Endothelial cell of umbilical vein (primary cell): ENCODE measurements at regions not wholly inside any gene's neighbourhood (a gene's known extent, or its start where the extent isn't known, plus 50 kb on each side); places are given as distances from the start of the nearest gene placed in this dataset.

ENCODE experiments used
- EZH2 ChIP-seq: IDR thresholded peaks from 2 replicates; pipeline ENCODE4 v1.6.1; 2012; ENCODE audit warnings: borderline replicate concordance, low read depth, mild to moderate bottlenecking, moderate library complexity, low read length, inconsistent platforms; ENCODE audit not compliant: severe bottlenecking
- TF ChIP-seq, protein P1 (sequence below): IDR thresholded peaks from 2 replicates; pipeline ENCODE4 v1.6.1; 2011; ENCODE audit not compliant: insufficient read depth, insufficient read length
- TF ChIP-seq, protein P2 (sequence below), 2 donors: IDR thresholded peaks; 1 replicate in 1 of 2; 2 replicates in 1 of 2; pipeline ENCODE4 v1.5.1; 2011; ENCODE audit warnings: low read length in 2 of 2, mild to moderate bottlenecking in 2 of 2, moderate library complexity in 2 of 2, control low read depth in 1 of 2, inconsistent platforms in 1 of 2, low read depth in 1 of 2; ENCODE audit not compliant: insufficient read depth in 1 of 2; ENCODE audit errors: extremely low read depth in 1 of 2

DNA sequence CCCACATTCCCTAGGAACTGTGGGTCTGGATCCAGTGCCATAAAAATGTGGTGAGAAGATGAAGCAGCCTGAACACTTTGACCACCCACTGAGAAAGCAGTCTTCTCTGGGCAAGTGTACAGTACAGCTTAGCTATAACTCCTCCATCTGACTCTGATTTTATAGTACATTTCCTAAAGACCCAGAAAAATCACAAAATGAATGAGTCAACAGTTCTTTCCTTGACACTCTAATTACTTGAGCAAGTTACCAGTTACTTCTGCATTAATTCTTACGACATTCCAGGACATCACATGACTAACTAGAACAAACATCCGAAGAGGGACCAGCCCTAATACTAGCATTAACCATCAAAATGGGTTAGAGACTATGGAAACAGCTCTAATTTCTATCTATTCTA, 148.1 kb upstream of the PEX5L start:
- TF ChIP-seq, protein P1, sequence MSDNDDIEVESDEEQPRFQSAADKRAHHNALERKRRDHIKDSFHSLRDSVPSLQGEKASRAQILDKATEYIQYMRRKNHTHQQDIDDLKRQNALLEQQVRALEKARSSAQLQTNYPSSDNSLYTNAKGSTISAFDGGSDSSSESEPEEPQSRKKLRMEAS, result no peak
- TF ChIP-seq, protein P2, sequence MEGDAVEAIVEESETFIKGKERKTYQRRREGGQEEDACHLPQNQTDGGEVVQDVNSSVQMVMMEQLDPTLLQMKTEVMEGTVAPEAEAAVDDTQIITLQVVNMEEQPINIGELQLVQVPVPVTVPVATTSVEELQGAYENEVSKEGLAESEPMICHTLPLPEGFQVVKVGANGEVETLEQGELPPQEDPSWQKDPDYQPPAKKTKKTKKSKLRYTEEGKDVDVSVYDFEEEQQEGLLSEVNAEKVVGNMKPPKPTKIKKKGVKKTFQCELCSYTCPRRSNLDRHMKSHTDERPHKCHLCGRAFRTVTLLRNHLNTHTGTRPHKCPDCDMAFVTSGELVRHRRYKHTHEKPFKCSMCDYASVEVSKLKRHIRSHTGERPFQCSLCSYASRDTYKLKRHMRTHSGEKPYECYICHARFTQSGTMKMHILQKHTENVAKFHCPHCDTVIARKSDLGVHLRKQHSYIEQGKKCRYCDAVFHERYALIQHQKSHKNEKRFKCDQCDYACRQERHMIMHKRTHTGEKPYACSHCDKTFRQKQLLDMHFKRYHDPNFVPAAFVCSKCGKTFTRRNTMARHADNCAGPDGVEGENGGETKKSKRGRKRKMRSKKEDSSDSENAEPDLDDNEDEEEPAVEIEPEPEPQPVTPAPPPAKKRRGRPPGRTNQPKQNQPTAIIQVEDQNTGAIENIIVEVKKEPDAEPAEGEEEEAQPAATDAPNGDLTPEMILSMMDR (IDR thresholded peaks at IDR 0.05; ENCODE audit: extremely low read depth in 1 of 2, insufficient read depth in 1 of 2, low read depth in 1 of 2, low read length in 2 of 2), result no peak
- no peak for TF ChIP-seq EZH2
